ENCODE measurements at regions not wholly inside any gene's neighbourhood (a gene's known extent, or its start where the extent isn't known, plus 50 kb on each side); places are given as distances from the start of the nearest gene placed in this dataset.

DNA sequence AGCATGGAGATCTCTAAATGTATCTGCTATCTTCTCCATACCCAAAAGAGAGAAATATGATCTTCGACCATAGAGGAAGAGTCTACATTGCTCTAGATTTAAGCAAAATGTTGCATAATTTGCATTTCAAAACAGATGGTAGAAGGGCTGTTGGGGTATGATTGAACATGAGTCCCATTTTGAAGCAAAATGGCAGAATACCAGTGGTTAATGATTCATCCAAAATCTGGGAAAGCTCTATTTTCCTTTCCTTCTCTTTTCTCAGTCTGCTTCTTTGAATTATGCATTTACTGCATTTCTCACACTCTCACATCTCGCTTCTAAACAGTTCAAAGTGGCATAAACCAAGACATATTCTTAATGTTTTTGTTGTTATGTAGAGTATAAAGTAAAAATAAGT lies 178.5 kb downstream of the MACC1 start:
- FAIRE-seq (no peak), DNase-seq (ENCODE audit: low read depth, low spot score) (no peak)
- Histone ChIP-seq H4K20me1 (replicated peaks; ENCODE audit: control insufficient read depth, extremely low read depth, insufficient read depth, low read length) (no peaks in the 10 kb centered on the region), H3K4me1 (ENCODE audit: control insufficient read depth, extremely low read depth, insufficient read depth, low read length) (no peaks in the 10 kb centered on the region), H3K4me2 (ENCODE audit: insufficient read depth, low read length) (no peak overlapping the region), H2AFZ (ENCODE audit: low read depth, low read length) (no peak overlapping the region), H3K27me3 (ENCODE audit: control insufficient read depth in 2 of 2, insufficient read depth in 2 of 2, low read length in 2 of 2) (no peaks in the 10 kb centered on the region), H3K9ac (replicated peaks; ENCODE audit: extremely low read depth, insufficient read depth, low read length) (no peak overlapping the region), H3K9me3 (replicated peaks; ENCODE audit: control insufficient read depth, insufficient read depth, low read length) (no peaks in the 10 kb centered on the region), H3K9me1 (replicated peaks; ENCODE audit: control insufficient read depth, extremely low read depth, insufficient read depth, low read length) (no peaks in the 10 kb centered on the region), H3K79me2 (ENCODE audit: control insufficient read depth, insufficient read depth, low read length) (no peaks in the 10 kb centered on the region), H3K36me3 (ENCODE audit: control insufficient read depth in 2 of 2, extremely low read depth in 1 of 2, insufficient read depth in 2 of 2, low read length in 2 of 2) (no peaks in the 10 kb centered on the region), H3K4me3 (replicated peaks in 1 of 3; ENCODE audit: insufficient read depth in 1 of 3, low read depth in 1 of 3, low read length in 3 of 3) (no peak overlapping the region), H3K27ac (ENCODE audit: insufficient read depth, low read depth, low read length) (no peak overlapping the region)
- BruUV-seq (replicated peaks): no TSS peak
- ChIA-PET POLR2A (no interaction called here), CTCF (no interaction called here)
- intact Hi-C loops (cut with micrococcal nuclease) (no loop called here), dilution Hi-C loops (cut with MboI; ENCODE audit: extremely low pct_ligation_motif_present, low sequenced_read_pairs) (no loop called here)
- TF ChIP-seq GATA2 (IDR thresholded peaks at IDR 0.05; ENCODE audit: insufficient read depth, insufficient read length, low read depth, low read length) (no peak), JUN (IDR thresholded peaks at IDR 0.05; ENCODE audit: borderline replicate concordance, insufficient read depth, insufficient read length, low read depth) (no peak), EZH2 (IDR thresholded peaks at IDR 0.05; ENCODE audit: borderline replicate concordance, low read depth, low read length, severe bottlenecking) (no peak), POLR2A (IDR thresholded peaks at IDR 0.05; ENCODE audit: low read depth, low read length) (no peak), FOS (IDR thresholded peaks at IDR 0.05; ENCODE audit: borderline replicate concordance, insufficient read depth, low read length) (no peak)

DNA sequence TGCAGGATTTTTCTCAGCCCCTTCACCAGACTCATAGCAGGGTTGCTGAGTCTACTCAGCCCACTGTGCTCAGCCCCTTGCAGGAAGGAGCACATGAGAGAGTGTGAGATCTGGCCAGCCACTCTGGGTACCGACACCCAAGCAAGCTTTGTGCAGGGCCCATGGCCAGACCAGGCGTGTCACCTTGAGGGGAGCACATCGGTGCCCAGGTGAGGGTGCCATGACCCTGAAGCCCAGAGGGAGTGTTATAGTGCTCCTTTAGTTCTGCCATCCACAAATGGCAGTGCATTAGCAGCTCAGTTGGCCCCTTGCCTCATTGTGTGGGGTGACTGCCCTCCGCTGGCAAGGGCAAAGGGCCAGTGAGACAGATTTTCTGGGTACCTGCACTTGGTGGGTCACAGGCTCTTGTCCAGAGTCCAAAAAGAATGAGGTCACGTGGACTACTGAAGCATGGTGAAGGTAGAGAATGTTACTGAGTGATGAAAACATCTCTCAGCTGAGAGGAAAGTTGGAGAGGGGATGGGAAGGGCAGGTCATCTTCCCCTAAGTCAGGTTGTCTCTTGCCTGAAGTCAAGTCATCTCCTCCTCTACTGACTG lies 181.8 kb downstream of the MACC1 start:
- Histone ChIP-seq H3K9me1 (replicated peaks; ENCODE audit: control insufficient read depth, extremely low read depth, insufficient read depth, low read length) (no peaks in the 10 kb centered on the region), H3K4me2 (ENCODE audit: insufficient read depth, low read length) (no peak overlapping the region), H3K9me3 (replicated peaks; ENCODE audit: control insufficient read depth, insufficient read depth, low read length) (no peaks in the 10 kb centered on the region), H3K27ac (ENCODE audit: insufficient read depth, low read depth, low read length) (no peak overlapping the region), H3K4me1 (ENCODE audit: control insufficient read depth, extremely low read depth, insufficient read depth, low read length) (no peaks in the 10 kb centered on the region), H2AFZ (ENCODE audit: low read depth, low read length) (no peak overlapping the region), H3K4me3 (replicated peaks in 1 of 3; ENCODE audit: insufficient read depth in 1 of 3, low read depth in 1 of 3, low read length in 3 of 3) (no peak overlapping the region), H3K79me2 (ENCODE audit: control insufficient read depth, insufficient read depth, low read length) (no peaks in the 10 kb centered on the region), H3K36me3 (ENCODE audit: control insufficient read depth in 2 of 2, extremely low read depth in 1 of 2, insufficient read depth in 2 of 2, low read length in 2 of 2) (no peaks in the 10 kb centered on the region), H4K20me1 (replicated peaks; ENCODE audit: control insufficient read depth, extremely low read depth, insufficient read depth, low read length) (no peaks in the 10 kb centered on the region), H3K27me3 (ENCODE audit: control insufficient read depth in 2 of 2, insufficient read depth in 2 of 2, low read length in 2 of 2) (no peaks in the 10 kb centered on the region), H3K9ac (replicated peaks; ENCODE audit: extremely low read depth, insufficient read depth, low read length) (no peak overlapping the region)
- POLR2A ChIA-PET: no interaction called here
- BruUV-seq (replicated peaks): no TSS peak
- FAIRE-seq (no peak), DNase-seq (ENCODE audit: low read depth, low spot score) (no peak)
- dilution Hi-C loops (cut with MboI; ENCODE audit: extremely low pct_ligation_motif_present, low sequenced_read_pairs) (no loop called here), intact Hi-C loops (cut with micrococcal nuclease) (no loop called here)
- CTCF ChIA-PET: interaction anchor here (0.9 kb wide), 1 partner anchor 13 kb away, joined by 3 read pairs; no protein-coding TSS in a partner anchor
- TF ChIP-seq JUN (IDR thresholded peaks at IDR 0.05; ENCODE audit: borderline replicate concordance, insufficient read depth, insufficient read length, low read depth): no peak
- no peak for TF ChIP-seq POLR2A (IDR thresholded peaks at IDR 0.05; ENCODE audit: low read depth, low read length)
- no peak for TF ChIP-seq POLR2AphosphoS5 (IDR thresholded peaks at IDR 0.05; ENCODE audit: insufficient read depth, low read depth, low read length)
- no peak for TF ChIP-seq GATA2 (IDR thresholded peaks at IDR 0.05; ENCODE audit: insufficient read depth, insufficient read length, low read depth, low read length)
- no peak for TF ChIP-seq FOS (IDR thresholded peaks at IDR 0.05; ENCODE audit: borderline replicate concordance, insufficient read depth, low read length)
- no peak for TF ChIP-seq MYC (IDR thresholded peaks at IDR 0.05; ENCODE audit: low read depth, low read length)
- TF ChIP-seq, protein P1, sequence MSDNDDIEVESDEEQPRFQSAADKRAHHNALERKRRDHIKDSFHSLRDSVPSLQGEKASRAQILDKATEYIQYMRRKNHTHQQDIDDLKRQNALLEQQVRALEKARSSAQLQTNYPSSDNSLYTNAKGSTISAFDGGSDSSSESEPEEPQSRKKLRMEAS (IDR thresholded peaks at IDR 0.05; ENCODE audit: insufficient read depth, insufficient read length): no peak
- TF ChIP-seq, protein P2, sequence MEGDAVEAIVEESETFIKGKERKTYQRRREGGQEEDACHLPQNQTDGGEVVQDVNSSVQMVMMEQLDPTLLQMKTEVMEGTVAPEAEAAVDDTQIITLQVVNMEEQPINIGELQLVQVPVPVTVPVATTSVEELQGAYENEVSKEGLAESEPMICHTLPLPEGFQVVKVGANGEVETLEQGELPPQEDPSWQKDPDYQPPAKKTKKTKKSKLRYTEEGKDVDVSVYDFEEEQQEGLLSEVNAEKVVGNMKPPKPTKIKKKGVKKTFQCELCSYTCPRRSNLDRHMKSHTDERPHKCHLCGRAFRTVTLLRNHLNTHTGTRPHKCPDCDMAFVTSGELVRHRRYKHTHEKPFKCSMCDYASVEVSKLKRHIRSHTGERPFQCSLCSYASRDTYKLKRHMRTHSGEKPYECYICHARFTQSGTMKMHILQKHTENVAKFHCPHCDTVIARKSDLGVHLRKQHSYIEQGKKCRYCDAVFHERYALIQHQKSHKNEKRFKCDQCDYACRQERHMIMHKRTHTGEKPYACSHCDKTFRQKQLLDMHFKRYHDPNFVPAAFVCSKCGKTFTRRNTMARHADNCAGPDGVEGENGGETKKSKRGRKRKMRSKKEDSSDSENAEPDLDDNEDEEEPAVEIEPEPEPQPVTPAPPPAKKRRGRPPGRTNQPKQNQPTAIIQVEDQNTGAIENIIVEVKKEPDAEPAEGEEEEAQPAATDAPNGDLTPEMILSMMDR (IDR thresholded peaks at IDR 0.05; ENCODE audit: extremely low read depth in 1 of 2, insufficient read depth in 1 of 2, low read depth in 1 of 2, low read length in 2 of 2): no peak
- no peak for TF ChIP-seq EZH2 (IDR thresholded peaks at IDR 0.05; ENCODE audit: borderline replicate concordance, low read depth, low read length, severe bottlenecking)
